ENCODE measurements at regions not wholly inside any gene's neighbourhood (a gene's known extent, or its start where the extent isn't known, plus 50 kb on each side); places are given as distances from the start of the nearest gene placed in this dataset.

GRCh38 chr3:139267300-139268246, 76.2 kb upstream of the MRPS22 start (continued):
- no peak for TF ChIP-seq CHD7 (IDR thresholded peaks at IDR 0.05; ENCODE audit: low read depth, low read length)
- TF ChIP-seq ZNF512 (tag; IDR thresholded peaks at IDR 0.05), result no peak
- TF ChIP-seq ZNF232 (CRISPR knock-in tag; IDR thresholded peaks at IDR 0.05), result no peak
- no peak for TF ChIP-seq TAF15 (IDR thresholded peaks at IDR 0.05; ENCODE audit: low read depth, low read length)
- TF ChIP-seq PYGO2 (tag; IDR thresholded peaks at IDR 0.05), result no peak
- TF ChIP-seq ZNF740 (CRISPR knock-in tag; IDR thresholded peaks at IDR 0.05), result no peak
- TF ChIP-seq ZNF740 (tag; IDR thresholded peaks at IDR 0.05), result no peak
